Effector CD8-positive, alpha-beta T cell (primary cell): ENCODE measurements at regions not wholly inside any gene's neighbourhood (a gene's known extent, or its start where the extent isn't known, plus 50 kb on each side); places are given as distances from the start of the nearest gene placed in this dataset.

Experiments used
- DNase-seq: peaks from one replicate; lab custom pipeline; 2025; lab: John Stamatoyannopoulos, UW

- DNase-seq, result no peak
Measured at GRCh38 chr2:57576983-57577382, 469.6 kb upstream of the VRK2 start.

- no peak for DNase-seq
Measured at GRCh38 chr2:57597940-57598339, 448.7 kb upstream of the VRK2 start.

GRCh38 chr2:57598551-57598950 lies 448.1 kb upstream of the VRK2 start:
- no peak for DNase-seq

- no peak for DNase-seq
Measured at GRCh38 chr2:57602733-57603132, 443.9 kb upstream of the VRK2 start.

GRCh38 chr2:57614988-57615387 lies 431.6 kb upstream of the VRK2 start:
- no peak for DNase-seq

GRCh38 chr2:57615855-57616556 lies 430.6 kb upstream of the VRK2 start:
- DNase-seq, result no peak

- no peak for DNase-seq
Measured at GRCh38 chr2:57617318-57617717, 429.3 kb upstream of the VRK2 start.

GRCh38 chr2:57621122-57621663 lies 425.4 kb upstream of the VRK2 start:
- DNase-seq, result no peak

GRCh38 chr2:57622009-57622408 lies 424.6 kb upstream of the VRK2 start:
- no peak for DNase-seq

- DNase-seq, result no peak
Measured at GRCh38 chr2:57656198-57656597, 390.4 kb upstream of the VRK2 start.

GRCh38 chr2:57669570-57669969 lies 377.0 kb upstream of the VRK2 start:
- no peak for DNase-seq

GRCh38 chr2:57674025-57674424 lies 372.6 kb upstream of the VRK2 start:
- no peak for DNase-seq

- DNase-seq, result no peak
Measured at GRCh38 chr2:57674743-57675142, 371.9 kb upstream of the VRK2 start.

GRCh38 chr2:57677296-57677695 lies 369.3 kb upstream of the VRK2 start:
- no peak for DNase-seq

- DNase-seq, result no peak
Measured at GRCh38 chr2:57681650-57682049, 365.0 kb upstream of the VRK2 start.

GRCh38 chr2:57685032-57685431 lies 361.6 kb upstream of the VRK2 start:
- DNase-seq, result no peak

GRCh38 chr2:57692395-57692794 lies 354.2 kb upstream of the VRK2 start:
- DNase-seq, result no peak

GRCh38 chr2:57693177-57693576 lies 353.4 kb upstream of the VRK2 start:
- no peak for DNase-seq

GRCh38 chr2:57693965-57694364 lies 352.6 kb upstream of the VRK2 start:
- DNase-seq, result no peak

GRCh38 chr2:57696016-57696415 lies 350.6 kb upstream of the VRK2 start:
- DNase-seq, result no peak

GRCh38 chr2:57698392-57698791 lies 348.2 kb upstream of the VRK2 start:
- DNase-seq, result no peak

- no peak for DNase-seq
Measured at GRCh38 chr2:57698935-57699449, 347.6 kb upstream of the VRK2 start.

GRCh38 chr2:57701391-57701791 lies 345.2 kb upstream of the VRK2 start:
- DNase-seq, result no peak

- DNase-seq, result no peak
Measured at GRCh38 chr2:57703407-57703806, 343.2 kb upstream of the VRK2 start.
